Pons (tissue), 1 donor: ENCODE measurements at regions not wholly inside any gene's neighbourhood (a gene's known extent, or its start where the extent isn't known, plus 50 kb on each side); places are given as distances from the start of the nearest gene placed in this dataset.

ENCODE experiments used
- DNase-seq: peaks from one replicate; pipeline ENCODE4 v3.0.0-alpha.2; 2016; ENCODE audit warnings: low spot score

GRCh38 chr22:48398181-48398905 lies 1429.3 kb downstream of the BRD1 start:
- no peak for DNase-seq

GRCh38 chr22:48397531-48398180 lies 1430.0 kb downstream of the BRD1 start:
- no peak for DNase-seq

- DNase-seq = no peak
These were observed 1430.7 kb downstream of the BRD1 start for GRCh38 chr22:48396785-48397530.

GRCh38 chr22:48396091-48396784 lies 1431.4 kb downstream of the BRD1 start:
- DNase-seq = no peak

GRCh38 chr22:48395201-48395600 lies 1432.5 kb downstream of the BRD1 start:
- DNase-seq = no peak

DNA sequence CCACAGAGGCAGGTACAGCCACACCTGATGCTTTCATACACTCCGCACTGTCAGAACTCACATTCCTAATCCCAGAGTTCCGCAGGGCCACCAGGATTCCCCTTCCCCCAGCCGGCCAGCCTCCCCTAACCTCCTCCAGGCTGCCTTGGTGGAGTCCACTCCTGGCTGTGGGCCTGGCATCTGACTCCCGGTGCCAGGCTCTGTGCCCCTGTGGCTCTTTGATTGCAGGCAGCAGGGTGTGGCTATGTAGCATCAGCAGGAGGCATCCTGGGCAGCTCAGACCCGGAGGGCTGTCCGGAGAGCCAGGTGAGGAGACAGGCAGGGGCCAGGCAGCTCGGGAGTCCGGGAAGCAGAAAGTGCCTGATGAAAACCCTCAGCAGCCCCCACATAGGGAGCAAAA lies 1432.9 kb downstream of the BRD1 start:
- DNase-seq = no peak

DNA sequence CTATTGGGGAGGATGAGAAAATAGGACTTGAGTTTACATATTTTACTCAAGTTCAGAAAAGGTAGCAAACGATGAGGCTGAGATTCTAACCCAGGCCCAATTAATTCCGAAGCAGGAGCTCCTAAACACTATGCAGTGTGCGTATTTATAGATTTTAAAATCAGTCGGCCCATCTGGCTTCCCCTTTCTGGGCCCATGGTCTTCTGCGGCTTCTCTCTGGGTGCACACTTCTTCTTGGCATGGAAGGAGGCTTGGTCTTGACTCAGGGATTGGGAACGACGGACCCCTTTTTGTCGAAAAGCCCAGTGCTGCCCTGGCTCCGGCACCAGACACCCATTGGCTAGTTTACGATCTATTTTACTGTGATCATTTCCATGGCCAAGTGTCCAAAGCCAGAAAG lies 1433.8 kb downstream of the BRD1 start:
- DNase-seq = no peak

GRCh38 chr22:48393041-48393370 lies 1434.7 kb downstream of the BRD1 start:
- DNase-seq = no peak

DNA sequence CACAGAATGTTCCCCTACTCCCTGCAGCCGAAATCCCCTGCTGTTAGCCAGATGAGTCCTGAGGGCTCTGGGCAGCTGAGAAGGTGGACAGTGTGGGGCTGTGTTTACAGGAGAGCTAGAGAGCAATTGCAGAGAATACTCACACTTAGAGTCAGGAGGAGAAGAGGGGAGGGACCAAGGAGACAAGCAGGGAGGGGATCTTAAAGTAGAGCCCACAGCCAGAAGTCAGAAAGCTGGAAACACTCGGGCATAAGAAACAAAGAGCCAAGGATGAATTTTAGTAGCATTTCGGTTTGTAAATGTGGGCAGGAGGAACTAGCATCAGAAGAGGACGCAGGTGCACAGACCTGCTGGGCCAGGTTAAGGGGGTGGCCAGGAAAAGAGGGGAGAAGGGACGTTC lies 1435.9 kb downstream of the BRD1 start:
- no peak for DNase-seq

GRCh38 chr22:48391171-48391711 lies 1436.4 kb downstream of the BRD1 start:
- DNase-seq = no peak

GRCh38 chr22:48389916-48390315 lies 1437.8 kb downstream of the BRD1 start:
- DNase-seq = no peak

- no peak for DNase-seq
These were observed 1445.5 kb downstream of the BRD1 start for GRCh38 chr22:48382197-48382596.

DNA sequence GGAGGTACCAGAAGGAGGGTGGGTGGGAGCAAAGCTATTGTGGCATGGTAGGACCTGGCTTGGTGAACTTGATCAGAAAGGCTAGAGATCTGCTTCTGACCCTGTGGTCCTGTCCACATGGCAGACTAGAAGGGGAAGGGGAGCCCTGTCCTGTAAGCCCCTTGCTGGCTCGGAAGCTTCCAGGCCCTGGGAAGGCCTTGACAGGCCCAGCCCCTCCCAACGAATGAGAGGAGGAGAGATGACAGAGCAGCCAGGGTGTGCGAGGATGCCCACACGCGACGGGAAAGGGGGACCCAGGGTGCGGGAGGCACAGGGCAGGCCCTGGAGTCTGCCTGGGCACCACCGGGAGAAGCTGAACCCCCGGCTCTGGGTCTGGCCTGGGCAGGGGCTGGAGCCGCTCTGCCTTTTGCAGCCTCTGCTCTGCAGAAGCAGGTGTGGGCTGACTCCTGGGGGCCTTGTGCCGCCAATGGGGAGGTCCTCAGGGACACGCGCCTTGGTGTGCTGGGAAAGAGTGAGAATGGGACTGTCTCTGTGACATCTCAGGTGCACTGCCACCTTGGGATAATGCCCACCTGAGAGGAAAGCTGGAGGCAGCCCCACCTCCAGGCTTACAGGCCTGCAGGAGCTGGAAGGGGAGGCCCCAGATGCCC lies 1447.5 kb downstream of the BRD1 start:
- DNase-seq = no peak

GRCh38 chr22:48379371-48379770 lies 1448.3 kb downstream of the BRD1 start:
- DNase-seq = no peak

DNA sequence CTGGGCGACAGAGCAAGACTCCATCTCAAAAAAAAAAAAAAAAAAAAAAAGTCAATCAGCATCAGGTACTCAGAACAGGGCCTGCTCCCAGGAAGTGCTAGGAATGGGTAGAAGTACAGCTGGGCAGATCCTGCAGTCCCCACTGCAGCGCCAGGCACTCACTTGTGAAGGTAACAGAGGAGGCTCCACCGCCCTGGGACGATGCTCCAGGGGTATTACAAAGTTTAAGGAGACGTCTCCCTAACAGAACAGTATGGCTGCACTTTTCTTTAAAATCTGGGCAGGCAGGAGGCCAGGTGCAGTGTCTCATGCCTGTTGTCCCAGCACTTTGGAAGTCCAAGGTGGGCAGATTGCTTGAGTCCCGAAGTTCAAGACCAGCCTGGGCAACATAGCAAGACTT lies 1449.0 kb downstream of the BRD1 start:
- no peak for DNase-seq

GRCh38 chr22:48376936-48377712 lies 1450.5 kb downstream of the BRD1 start:
- DNase-seq = no peak

DNA sequence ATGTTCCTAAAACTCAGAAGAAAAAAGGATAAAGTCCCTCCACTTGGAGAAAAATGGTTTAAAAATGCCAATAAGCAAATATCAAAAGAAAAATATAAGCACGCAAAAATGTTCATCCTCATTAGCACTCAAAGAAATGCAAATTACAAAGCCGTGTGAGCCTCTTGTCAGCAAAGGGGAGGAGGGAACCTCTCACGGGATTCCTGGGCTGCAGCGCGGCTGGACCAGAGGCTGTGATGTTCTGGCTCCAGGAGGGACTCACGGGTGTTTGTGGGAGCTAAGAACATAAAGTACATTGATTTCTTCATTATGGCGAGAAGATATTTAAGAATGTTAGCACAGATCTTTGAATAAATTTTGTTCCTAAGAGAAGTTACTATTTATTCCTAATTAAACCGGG lies 1451.2 kb downstream of the BRD1 start:
- no peak for DNase-seq

DNA sequence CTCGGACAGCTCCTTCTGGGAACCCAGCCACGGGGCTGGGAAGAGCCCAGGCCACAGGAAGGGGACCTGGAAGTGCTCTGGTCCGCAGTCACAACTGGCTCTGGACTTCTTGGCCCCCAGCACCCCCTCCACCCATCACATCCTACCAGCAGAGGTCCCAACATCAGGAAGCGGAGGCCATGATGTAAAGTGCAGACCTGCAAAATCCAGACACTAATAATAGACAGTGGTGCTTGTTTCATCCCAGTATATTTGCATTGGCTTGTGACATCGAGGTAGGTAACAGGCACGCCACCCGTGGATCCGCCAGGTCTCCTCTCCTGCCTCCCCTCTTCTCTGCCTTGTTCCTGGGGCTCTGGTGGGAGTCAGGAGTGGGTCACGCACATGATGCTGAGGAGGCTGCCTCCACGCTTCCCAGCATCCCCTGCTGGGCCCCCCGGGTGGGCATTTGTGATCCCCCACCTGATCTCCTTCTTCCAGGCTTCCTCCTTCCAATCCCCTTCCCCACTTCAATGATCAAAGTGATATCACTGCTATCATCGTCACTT lies 1454.0 kb downstream of the BRD1 start:
- DNase-seq = no peak

GRCh38 chr22:48372390-48372789 lies 1455.3 kb downstream of the BRD1 start:
- DNase-seq = no peak

DNA sequence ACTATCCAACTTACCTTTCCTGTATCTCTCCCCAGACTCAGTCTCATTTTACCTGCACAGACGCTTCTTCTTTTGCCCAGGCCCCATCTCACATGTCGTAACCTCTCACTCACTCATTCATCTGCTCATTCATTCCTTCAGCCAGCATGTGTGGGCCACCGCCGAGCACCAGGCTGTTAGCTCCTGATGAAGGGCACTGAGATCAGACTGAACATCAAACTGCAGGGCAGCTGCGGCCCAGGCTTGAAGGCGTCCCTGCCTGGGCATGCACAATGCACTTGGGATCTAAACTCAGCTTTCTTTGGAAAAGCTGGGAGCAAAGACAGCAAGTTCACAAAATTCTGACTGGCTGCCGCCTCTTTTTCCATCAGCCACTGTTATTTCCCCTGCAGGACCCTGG lies 1456.3 kb downstream of the BRD1 start:
- DNase-seq = peak; percentile 6
